Testis (tissue), 2 donors: ENCODE measurements at regions not wholly inside any gene's neighbourhood (a gene's known extent, or its start where the extent isn't known, plus 50 kb on each side); places are given as distances from the start of the nearest gene placed in this dataset.
"Not testable (repeated sequence)": the region's sequence is repeated elsewhere in the genome, so short reads cannot be mapped to it uniquely, and the experiment has no call there.

Source experiments
- DNase-seq: peaks from one replicate; pipeline ENCODE4 v3.0.0-alpha.2; 2019
- H3K27ac ChIP-seq, 2 donors: fragments of 200-600 bp; sonication (generic); one replicate each; pipeline ENCODE4 v1.5.1; 2019
- H3K27me3 ChIP-seq: fragments of 200-600 bp; sonication (generic); one replicate; pipeline ENCODE4 v1.5.1; 2019
- H3K36me3 ChIP-seq: fragments of 200-600 bp; sonication (generic); one replicate; pipeline ENCODE4 v1.5.1; 2017; ENCODE audit warnings: low read depth; ENCODE audit errors: missing control alignments
- H3K4me1 ChIP-seq: fragments of 200-600 bp; sonication (generic); one replicate; pipeline ENCODE4 v1.5.1; 2019
- H3K4me3 ChIP-seq, 2 donors: fragments of 200-600 bp; sonication (generic); one replicate each; pipeline ENCODE4 v1.5.1; 2017 to 2019
- H3K9me3 ChIP-seq: fragments of 200-600 bp; sonication (generic); one replicate; pipeline ENCODE4 v1.5.1; 2017
- POLR2A ChIP-seq: fragments of 450-650 bp; IDR thresholded peaks from one replicate; pipeline ENCODE4 v1.6.1; 2017; ENCODE audit warnings: antibody characterized with exemption, mild to moderate bottlenecking, moderate library complexity
- WGBS, 2 donors: methylation state at CpG; one replicate each; pipeline ENCODE4 v1.1.5; 2018; 5-methylcytosine and 5-hydroxymethylcytosine counted together
- intact Hi-C: fragments of 100-400 bp; cut with DNase I; formaldehyde crosslinking; loops from one replicate; pipeline ENCODE4 v1.15.1; 2023; ENCODE audit warnings: low total_unique reads
- TF ChIP-seq, protein P1 (sequence below), 3 experiments: fragments of 450-650 bp in 2 of 3; fragments of 200-600 bp in 1 of 3; sonication (generic) in 1 of 3; IDR thresholded peaks; one replicate each; pipeline ENCODE4 v1.5.1; 2016 to 2019; ENCODE audit warnings: antibody characterized with exemption in 3 of 3, mild to moderate bottlenecking in 2 of 3, moderate library complexity in 1 of 3

GRCh38 chr2:64808092-64808491 is 154.4 kb upstream of the SERTAD2 start:
- Histone ChIP-seq H3K4me3 (no peak overlapping the region), H3K27me3 (no peaks in the 10 kb centered on the region), H3K36me3 (no peaks in the 10 kb centered on the region), H3K4me1 (no peaks in the 10 kb centered on the region), H3K27ac (no peak overlapping the region), H3K9me3 (no peaks in the 10 kb centered on the region)
- 83 to 90% methylated on average over 2 of the region's 2 CpGs for WGBS, 2 donors
- intact Hi-C loops, result no loop called here
- TF ChIP-seq, protein P1, sequence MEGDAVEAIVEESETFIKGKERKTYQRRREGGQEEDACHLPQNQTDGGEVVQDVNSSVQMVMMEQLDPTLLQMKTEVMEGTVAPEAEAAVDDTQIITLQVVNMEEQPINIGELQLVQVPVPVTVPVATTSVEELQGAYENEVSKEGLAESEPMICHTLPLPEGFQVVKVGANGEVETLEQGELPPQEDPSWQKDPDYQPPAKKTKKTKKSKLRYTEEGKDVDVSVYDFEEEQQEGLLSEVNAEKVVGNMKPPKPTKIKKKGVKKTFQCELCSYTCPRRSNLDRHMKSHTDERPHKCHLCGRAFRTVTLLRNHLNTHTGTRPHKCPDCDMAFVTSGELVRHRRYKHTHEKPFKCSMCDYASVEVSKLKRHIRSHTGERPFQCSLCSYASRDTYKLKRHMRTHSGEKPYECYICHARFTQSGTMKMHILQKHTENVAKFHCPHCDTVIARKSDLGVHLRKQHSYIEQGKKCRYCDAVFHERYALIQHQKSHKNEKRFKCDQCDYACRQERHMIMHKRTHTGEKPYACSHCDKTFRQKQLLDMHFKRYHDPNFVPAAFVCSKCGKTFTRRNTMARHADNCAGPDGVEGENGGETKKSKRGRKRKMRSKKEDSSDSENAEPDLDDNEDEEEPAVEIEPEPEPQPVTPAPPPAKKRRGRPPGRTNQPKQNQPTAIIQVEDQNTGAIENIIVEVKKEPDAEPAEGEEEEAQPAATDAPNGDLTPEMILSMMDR (IDR thresholded peaks at IDR 0.05), result no peak
- no peak for TF ChIP-seq POLR2A
- no peak for DNase-seq

DNA sequence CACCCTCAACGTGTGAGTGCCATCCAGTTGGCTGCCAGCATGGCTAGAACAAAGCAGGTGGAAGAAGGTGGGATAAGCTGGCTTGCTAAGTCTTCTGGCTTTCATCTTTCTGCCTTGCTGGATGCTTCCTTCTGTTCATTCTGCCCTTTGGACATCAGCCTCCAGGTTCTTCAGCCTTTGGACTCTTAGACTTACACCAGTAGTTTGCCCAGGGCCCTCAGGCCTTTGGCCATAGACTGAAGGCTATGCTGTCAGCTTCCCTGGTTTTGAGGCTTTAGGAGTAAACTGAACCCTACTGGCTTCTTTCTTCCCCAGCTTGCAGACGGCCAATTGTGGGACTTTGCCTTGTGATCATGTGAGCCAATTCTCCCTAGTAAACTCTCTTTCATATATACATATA is 155.0 kb upstream of the SERTAD2 start:
- H3K36me3 ChIP-seq, result no peaks in the 10 kb centered on the region
- TF ChIP-seq POLR2A, result no peak
- TF ChIP-seq, protein P1 (IDR thresholded peaks at IDR 0.05), result no peak
- H3K27ac ChIP-seq, result no peak overlapping the region
- no peak for DNase-seq
- H3K9me3 ChIP-seq, result no peaks in the 10 kb centered on the region
- no peak overlapping the region for H3K4me3 ChIP-seq
- 74 to 77% methylated on average over 2 of the region's 2 CpGs for WGBS, 2 donors
- intact Hi-C loops, result no loop called here
- no peaks in the 10 kb centered on the region for H3K4me1 ChIP-seq
- H3K27me3 ChIP-seq, result no peaks in the 10 kb centered on the region

DNA sequence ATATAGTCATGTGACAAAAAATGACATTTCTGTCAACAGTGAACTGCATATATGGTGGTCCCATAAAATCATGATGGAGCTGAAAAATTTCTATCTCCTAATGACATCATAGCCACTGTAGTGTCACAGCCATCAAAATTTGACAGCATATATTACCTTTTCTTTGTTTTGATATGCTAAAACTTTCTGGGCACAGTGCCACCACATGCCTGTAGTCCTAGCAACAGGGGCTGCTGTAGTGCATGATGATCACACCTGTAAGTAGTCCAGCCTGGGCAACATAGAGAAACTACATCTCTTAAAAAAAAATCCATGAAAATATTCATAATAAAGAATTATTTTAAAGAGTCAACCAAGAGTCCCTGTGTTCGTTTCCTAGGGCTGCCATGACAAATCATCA is 155.5 kb upstream of the SERTAD2 start:
- DNase-seq, result no peak
- no peaks in the 10 kb centered on the region for H3K36me3 ChIP-seq
- no peaks in the 10 kb centered on the region for H3K27me3 ChIP-seq
- H3K4me1 ChIP-seq, result no peaks in the 10 kb centered on the region
- no peak overlapping the region for H3K4me3 ChIP-seq
- no peaks in the 10 kb centered on the region for H3K9me3 ChIP-seq
- TF ChIP-seq, protein P1 (IDR thresholded peaks at IDR 0.05), result no peak
- no peak for TF ChIP-seq POLR2A
- intact Hi-C loops, result no loop called here
- H3K27ac ChIP-seq, result no peak overlapping the region
- 81 to 95% methylated on average over 1 of the region's 1 CpG for WGBS, 2 donors

GRCh38 chr2:64812285-64812684 is 158.6 kb upstream of the SERTAD2 start:
- H3K9me3 ChIP-seq, result no peaks in the 10 kb centered on the region
- TF ChIP-seq POLR2A, result no peak
- TF ChIP-seq, protein P1 (IDR thresholded peaks at IDR 0.05), result no peak
- H3K36me3 ChIP-seq, result no peaks in the 10 kb centered on the region
- intact Hi-C loops, result no loop called here
- H3K4me1 ChIP-seq, result no peaks in the 10 kb centered on the region
- H3K4me3 ChIP-seq, result no peak overlapping the region
- H3K27me3 ChIP-seq, result no peaks in the 10 kb centered on the region
- WGBS, 2 donors, result 70 to 83% methylated on average over 4 of the region's 4 CpGs
- DNase-seq, result no peak
- H3K27ac ChIP-seq, result no peak overlapping the region

- no peak overlapping the region for H3K27ac ChIP-seq
- H3K9me3 ChIP-seq, result no peaks in the 10 kb centered on the region
- no peaks in the 10 kb centered on the region for H3K4me1 ChIP-seq
- WGBS, 2 donors, result 74 to 92% methylated on average over 5 of the region's 5 CpGs
- H3K27me3 ChIP-seq, result no peaks in the 10 kb centered on the region
- TF ChIP-seq, protein P1 (IDR thresholded peaks at IDR 0.05), result no peak
- no peak for TF ChIP-seq POLR2A
- H3K36me3 ChIP-seq, result no peaks in the 10 kb centered on the region
- intact Hi-C loops, result no loop called here
- no peak for DNase-seq
- H3K4me3 ChIP-seq, result no peak overlapping the region
These were observed 160.3 kb upstream of the SERTAD2 start for GRCh38 chr2:64814007-64814406.

DNA sequence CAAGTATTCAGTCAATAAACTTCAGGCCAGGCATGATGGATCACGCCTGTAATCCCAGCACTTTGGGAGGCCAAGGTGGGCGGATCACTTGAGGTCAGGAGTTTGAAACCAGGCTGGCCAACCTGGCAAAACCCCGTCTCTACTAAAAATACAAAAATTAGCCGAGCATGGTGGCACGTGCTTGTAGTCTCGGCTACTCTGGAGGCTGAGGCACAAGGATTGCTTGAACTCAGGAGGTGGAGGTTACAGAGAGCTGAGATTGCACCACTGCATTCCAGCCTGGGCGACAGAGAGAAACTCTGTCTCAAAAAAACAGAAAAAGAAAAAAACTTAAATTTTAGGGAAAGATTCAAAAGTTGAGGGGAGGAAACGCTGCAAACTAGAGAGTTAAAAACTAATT is 162.8 kb upstream of the SERTAD2 start:
- H3K27ac ChIP-seq, intact Hi-C loops, H3K27me3 ChIP-seq, H3K36me3 ChIP-seq, DNase-seq, H3K9me3 ChIP-seq, H3K4me1 ChIP-seq, H3K4me3 ChIP-seq: not testable (repeated sequence)
- WGBS, 2 donors, result 92 to 96% methylated on average over 8 of the region's 8 CpGs
